Caki2 (cell line): ENCODE measurements at regions not wholly inside any gene's neighbourhood (a gene's known extent, or its start where the extent isn't known, plus 50 kb on each side); places are given as distances from the start of the nearest gene placed in this dataset.
"Not testable (repeated sequence)": the region's sequence is repeated elsewhere in the genome, so short reads cannot be mapped to it uniquely, and the experiment has no call there.

Source experiments
- DNase-seq: peaks from one replicate; pipeline ENCODE4 v3.0.0-alpha.2; 2015; ENCODE audit warnings: low read depth
- in situ Hi-C: cut with HindIII; loops from 2 replicates; pipeline ENCODE4 v1.10.0; 2016; ENCODE audit warnings: low sequenced_read_pairs, low pct_unique_long_range_greater_than_20kb, mixed read lengths

DNA sequence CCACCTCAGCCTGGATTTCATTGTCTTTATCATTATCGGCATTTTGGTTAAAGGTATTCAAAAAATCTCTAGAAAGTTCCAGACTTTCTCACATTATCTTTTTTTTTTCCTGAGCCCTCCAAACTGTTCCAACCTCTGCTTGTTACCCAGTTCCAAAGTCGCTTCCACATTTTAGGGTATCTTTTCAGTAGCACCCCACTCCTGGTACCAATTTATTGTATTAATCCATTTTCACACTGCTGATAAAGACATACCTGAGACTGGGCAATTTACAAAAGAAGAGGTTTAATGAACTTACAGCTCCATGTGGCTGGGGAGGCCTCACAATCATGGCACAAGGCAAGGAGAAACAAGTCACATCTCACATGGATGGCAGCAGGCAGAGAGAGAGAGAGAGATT, 145.5 kb upstream of the SSTR1 start:
- in situ Hi-C loops = not testable (repeated sequence)

DNA sequence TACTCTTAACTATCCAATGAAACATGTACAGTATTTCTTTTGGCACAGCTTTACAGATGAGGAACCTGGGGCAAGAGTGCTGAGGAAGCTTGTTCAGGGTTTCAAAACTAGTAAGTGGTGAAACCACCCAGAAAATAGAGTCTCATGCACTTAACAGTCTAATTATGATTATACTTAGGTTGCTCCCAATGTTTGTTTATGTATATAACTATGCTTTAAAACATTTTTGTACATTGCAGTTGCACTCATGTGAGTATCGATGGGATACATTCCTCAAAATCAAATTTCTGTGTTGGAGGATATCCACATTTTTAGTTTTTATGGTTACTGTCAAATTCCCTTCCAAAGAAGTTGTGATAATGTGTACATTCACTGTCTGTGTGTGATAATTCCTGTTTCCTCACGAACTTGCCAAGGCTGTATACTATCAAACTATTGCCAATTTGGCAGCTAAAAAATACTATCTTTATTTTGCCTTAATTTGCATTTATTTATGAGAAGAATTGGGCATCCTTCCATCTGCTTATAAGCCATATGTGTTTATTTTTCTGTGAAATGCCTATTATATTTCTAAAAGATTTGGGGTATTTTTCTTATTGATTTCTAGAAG, 143.9 kb upstream of the SSTR1 start:
- in situ Hi-C loops = no loop called here
- DNase-seq = no peak

More for the DNA sequence above, 145.5 kb upstream of the SSTR1 start:
- DNase-seq = not testable (repeated sequence)

DNA sequence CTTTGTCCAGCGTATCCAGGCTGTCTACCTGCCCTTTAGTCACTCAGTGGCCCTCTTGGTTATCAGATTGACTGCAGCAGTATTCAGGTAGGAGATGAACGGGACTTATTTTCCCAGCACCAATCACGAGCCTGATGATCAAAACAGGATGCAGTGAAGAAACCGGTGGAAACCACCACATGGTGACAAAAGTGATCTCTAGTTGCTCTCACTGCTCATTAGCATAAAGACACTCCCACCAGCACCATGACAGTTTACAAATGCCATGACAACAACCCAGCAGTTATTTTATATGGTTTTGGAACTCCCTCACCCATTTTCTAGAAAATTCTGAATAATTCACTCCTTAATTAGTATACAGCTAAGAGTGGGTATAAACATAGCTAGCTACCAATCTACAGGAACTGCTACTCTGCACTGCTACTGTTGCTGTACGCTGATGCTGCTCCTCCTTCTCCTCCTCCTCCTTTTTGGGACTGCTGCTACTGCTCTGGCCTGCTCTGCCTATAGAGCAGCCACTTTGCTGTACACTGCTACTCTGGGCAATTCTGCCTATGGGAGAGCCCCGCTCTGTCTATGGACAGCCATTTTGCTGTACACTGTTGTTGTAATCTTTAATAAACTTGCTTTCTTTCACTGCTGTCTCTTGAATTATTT, 142.5 kb upstream of the SSTR1 start:
- in situ Hi-C loops = no loop called here
- DNase-seq = no peak

DNA sequence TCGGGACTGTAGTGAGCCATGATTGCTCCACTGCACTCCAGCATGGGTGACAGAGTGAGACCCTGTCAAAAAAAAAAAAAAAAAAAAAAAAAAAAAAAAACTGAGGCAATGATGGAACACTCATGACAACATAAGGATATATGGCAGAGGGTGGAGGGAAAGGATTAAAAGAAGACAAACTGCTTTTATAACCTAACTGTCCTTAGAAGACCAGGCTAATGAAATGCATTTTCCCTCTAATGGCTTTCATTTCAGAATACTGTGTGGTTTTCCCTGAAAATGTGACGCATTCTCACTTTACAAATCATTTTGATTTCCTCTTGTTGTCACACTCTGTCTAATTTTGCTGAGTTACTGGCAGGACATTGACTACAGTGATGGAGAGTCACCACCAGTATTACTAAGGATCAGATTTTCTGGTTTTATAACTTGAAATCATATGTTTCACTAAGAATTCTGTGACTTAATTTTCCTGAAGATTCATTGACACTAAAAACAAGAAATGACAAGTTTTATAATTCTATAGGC, 137.6 kb upstream of the SSTR1 start:
- no peak for DNase-seq
- in situ Hi-C loops = no loop called here

DNA sequence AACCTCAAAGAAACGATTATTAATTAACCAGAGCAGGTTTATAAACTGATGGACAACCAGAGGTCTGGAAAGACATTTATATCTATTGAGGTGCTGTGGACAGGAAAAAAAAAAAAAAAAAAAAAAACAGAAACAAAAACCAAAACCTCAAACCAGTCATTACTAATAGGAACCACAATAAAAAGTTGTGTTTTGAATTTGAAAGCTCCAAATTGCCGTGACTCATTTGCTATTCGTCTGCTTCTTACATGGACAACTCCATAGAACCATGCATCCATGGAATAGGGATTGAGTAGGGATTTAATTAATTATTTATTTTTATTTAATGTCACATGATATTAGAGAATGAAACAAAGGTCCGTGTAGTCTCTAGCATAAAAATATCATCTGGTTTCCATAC, 134.1 kb upstream of the SSTR1 start:
- in situ Hi-C loops = no loop called here
- peak; percentile 55 for DNase-seq

DNA sequence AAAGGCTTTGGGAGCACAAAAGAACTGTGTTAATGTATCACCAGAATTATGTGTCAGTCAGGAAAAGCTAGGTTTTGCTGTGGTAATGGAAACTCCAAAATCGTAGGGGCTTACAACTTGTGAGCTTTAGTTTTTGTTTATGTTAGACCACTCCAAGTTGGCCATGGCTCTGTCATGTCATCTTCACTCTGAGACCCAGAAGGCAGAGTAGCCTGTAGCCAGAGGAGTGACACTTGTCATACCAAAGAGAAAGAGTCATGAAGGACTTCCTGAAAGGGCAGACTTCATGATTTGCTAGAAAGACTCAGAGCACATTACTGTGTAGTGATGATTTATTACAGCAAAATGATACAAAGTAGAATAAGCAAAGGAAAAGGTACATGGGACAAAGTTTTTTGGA, 133.6 kb upstream of the SSTR1 start:
- DNase-seq = peak; percentile 40
- in situ Hi-C loops = no loop called here

DNA sequence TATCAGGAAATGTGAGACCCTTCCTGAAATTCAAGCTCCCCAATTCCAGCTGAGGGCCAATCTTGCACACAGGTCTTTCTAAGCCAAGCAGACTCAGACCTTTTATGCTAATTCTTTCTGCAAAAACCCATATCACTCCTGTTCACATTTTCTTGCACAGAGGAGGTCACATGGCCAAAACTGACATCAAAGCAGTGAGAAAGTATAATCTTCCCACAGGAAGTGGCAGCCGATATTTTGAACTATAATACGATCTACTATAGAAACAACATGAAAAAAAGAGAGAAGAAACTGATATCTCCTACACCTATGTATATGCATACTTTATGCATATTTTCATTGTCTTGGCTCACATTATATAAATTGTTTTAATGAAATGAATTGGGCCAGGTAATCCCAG, 132.9 kb upstream of the SSTR1 start:
- in situ Hi-C loops = no loop called here
- DNase-seq = no peak

DNA sequence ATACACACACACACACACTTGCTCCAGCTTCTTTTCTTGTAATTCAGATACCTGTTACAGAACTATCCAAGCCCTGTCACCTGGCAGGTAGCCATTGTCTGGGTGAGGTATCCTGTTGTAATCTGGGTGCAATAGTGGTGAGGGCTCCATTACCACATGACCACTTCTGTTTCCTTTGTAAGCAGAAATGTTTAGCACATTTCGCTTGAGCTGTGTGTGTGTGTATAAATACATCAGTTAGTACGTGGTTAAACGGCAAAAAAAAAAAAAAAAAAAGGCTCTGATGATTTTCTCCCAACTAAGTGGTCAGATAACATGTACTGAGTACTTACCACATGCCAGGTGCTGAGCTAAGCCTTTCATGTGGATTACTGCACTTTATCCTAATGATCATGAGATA, 129.3 kb upstream of the SSTR1 start:
- DNase-seq = peak; percentile 61

DNA sequence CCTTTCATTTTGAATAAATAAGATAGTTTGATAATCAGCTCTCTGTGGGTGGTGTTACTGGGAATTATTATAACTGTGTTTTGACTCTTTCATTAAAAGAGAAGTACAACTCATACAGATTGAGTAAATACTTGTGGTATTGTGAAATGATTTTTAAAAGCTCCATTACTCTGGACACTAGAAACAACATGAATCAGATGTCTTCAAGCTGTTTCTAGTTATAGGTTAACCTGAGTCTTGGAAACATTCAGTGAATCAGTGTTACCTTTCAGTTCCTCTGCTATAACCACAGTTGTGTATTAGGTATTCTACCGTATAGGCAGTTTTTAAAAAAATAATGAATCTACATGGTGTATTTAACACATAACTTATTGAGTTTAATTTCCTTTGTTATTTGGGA, 128.4 kb upstream of the SSTR1 start:
- DNase-seq = peak; percentile 72
- in situ Hi-C loops = no loop called here

More for the DNA sequence above, 129.3 kb upstream of the SSTR1 start:
- in situ Hi-C loops = no loop called here

DNA sequence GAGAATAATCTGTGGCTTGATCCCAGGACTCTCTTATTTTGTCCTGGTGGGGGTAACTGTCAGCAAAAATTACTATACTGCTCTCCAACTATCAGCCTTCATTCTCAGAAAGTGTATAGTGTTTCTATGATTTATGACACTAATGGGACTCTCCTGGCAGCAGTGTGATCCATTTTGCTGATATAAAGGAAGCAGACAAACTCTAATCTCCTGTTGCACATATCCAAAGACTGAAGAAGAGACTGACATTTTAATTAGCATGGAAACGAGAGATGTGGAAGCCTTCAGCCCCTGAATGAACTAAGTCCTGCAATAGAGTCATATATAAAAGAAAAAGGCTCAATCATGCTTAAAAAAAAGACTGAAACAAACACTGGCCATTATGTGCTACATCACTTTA, 127.8 kb upstream of the SSTR1 start:
- in situ Hi-C loops = no loop called here
- DNase-seq = peak; percentile 49

DNA sequence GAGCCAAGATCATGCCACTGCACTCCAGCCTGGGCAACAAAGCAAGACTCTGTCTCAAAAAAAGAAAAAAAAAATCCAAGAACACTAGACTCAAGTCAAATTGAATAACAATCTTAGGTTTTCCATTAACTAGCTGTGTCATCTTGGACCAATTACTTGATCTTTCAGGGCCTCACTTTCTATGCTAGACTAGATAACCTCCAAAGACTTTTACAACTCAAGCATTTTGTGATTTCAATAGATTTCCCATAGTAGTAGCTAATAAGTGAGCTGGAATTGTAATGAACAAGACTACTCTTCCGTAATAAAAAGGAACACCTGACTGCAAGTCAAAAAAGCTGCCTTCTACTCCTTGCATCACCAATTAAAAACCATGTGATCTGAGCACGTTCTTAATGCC, 127.0 kb upstream of the SSTR1 start:
- in situ Hi-C loops = no loop called here
- DNase-seq = peak; percentile 77

DNA sequence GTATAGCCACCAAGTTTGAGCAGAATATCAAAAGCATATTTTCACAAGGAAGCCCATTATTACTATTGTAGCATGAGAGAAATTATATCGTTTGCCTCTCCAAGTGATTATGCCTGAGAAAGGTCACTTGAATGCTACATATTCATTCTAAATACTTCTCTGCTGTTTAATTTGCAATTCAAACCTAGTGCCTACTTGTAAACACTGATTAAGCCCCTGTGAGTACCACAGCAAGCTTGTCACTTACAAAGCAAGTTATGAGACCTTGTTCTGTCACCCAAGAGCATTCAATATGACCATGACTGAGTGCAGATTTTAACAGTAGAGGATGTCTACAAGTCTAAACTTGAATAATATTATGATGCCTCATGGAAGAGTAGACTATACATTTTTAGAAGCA, 124.7 kb upstream of the SSTR1 start:
- in situ Hi-C loops = no loop called here
- no peak for DNase-seq

DNA sequence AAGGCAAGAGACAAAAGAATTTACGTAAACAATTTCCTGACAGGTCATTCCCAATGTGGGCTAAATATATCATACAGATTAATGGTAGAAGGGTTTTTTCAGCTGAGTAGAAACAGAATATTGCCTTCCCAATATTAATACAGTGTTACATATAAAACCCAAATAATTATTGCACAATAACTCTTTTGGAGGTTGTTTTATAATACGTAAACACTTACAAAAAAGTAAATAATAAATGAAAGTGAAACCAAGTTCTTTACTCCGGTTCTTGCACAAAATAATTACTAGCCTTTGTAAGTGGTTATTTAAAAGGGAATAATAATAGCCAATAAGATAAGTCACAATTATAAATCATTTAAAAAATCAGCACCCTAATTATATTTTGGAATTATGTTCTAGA, 118.6 kb upstream of the SSTR1 start:
- DNase-seq = no peak
- in situ Hi-C loops = no loop called here

DNA sequence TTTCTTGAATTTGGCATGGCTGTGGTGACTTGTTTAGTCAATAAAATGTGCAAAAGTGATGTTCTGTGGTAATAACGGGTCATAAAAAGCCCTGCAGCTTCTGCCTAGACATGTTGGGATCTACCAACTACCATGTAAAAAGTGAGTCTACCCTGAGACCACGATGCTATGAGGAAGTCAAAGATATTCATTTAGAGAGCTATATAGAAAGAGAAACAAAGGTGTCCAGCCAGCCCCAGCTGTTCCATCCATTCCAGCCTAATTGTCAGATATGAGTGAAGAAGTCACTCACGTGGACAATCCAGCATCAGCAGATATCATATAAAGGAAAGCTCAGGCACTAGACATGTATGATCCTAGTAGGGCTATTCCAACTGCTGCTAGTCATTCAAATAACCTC, 117.2 kb upstream of the SSTR1 start:
- no peak for DNase-seq
- in situ Hi-C loops = no loop called here

DNA sequence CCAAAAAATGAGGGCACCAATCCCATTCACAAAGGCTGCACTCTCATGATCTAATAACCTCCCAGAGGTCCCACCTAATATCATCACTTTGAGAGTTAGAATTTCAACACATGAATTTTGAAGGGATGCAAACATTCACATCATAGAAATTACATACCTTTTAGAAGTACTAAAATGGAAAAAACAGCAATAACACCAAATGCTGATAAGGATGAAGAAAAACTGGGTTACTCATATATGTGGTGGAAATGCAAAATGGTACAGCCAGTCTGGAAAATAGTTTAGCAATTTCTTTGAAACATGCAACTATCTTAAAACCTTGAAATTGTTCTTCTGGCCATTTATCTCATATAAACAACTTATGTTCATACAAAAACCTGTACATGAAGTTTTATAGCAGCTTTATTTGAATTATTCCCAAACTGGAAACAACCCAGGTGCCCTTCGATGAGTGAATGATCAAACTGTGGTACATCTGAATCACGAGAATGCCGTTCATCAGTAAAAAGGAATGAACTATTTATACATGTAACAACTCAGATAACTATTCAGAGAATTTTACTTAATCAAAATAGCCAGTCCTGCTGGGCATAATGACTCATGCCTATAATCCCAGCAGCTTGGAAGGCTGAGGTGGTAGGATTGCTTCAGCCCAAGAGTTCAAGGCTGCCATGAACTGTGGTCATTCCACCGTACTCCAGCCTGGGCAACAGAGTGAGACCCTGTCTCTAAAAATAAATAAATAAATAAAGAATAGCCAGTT, 109.4 kb upstream of the SSTR1 start:
- peak; percentile 35 for DNase-seq

DNA sequence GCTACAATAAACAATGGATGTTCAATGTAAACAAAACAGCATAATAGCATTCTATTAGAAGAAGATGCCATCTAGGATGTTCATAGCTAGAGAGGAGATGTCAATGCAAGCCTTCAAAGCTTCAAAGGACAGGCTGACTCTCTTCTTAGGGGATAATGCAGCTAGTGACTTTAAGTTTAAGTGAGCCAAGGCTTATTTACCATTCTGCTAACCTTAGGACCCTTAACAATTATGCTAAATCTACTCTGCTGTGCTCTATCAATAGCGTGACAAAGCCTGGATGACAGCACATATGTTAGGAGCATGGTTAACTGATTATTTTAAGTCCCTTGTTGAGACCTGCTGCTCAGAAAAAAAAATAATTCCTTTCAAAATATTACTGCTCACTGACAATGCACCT, 106.0 kb upstream of the SSTR1 start:
- no peak for DNase-seq
- in situ Hi-C loops = no loop called here

More for the DNA sequence above, 109.4 kb upstream of the SSTR1 start:
- in situ Hi-C loops = no loop called here

DNA sequence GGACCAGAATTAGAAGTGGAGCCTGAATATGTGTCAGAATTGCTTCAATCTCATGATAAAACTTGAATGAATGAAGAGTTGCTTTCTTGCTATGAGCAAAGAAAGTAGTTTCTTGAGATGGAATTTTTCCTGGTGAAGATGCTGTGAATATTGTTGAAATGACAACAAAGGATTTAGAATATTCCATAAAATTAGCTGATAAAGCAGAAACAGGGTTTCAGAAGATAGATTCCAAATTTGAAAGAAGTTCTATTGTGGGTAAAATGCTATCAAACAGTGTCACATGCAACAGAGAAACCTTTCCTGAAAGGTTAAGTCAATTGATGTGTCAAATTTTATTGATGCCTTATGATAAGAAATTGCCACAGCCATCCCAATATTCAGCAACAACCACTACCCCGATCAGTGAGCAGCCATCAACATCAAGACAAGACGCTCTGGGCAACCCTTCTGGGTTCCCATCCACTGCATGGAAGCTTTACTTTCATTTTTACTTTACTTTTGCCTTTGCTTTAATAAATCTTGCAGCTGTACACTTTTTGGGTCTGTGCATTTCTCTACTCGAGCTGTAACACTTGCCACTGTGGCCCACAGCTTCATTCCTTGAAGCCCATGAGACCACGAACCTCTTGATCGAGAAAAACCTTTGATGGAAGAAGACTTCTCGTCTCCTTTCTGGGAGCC, 104.0 kb upstream of the SSTR1 start:
- no peak for DNase-seq
- in situ Hi-C loops = no loop called here

DNA sequence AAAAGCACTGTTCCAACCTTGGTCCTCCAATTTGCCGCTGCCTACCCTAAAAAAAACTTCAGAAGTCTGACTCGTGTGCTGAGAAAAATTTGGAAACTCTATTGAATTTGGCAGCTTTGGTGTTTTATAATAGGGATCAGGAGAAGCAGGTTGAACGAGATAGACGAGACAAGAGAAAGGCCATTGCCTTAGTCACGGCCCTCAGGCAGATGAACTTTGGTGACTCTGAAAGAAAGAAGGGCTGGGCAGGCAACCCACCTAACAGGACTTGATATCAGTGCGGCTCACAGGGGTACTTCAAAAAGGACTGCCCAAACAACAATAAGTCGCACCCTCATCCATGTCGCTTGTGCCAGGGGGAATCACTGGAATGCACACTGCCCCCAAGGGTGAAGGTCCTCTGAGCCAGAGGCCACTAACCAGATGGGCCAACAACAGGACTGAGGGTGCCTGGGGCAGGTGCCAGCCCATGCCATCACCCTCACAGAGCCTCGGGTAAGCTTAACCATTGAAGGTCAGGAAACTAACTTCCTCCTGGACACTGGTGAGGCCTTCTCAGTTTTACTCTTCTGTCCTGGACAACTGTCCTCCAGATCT, 102.5 kb upstream of the SSTR1 start:
- in situ Hi-C loops = no loop called here
- no peak for DNase-seq
